ENCODE measurements at regions not wholly inside any gene's neighbourhood (a gene's known extent, or its start where the extent isn't known, plus 50 kb on each side); places are given as distances from the start of the nearest gene placed in this dataset.
A peak's percentile ranks its signal among the peaks of the same experiment; 100 is the strongest.
"Not testable (repeated sequence)": the region's sequence is repeated elsewhere in the genome, so short reads cannot be mapped to it uniquely, and the experiment has no call there.

DNA sequence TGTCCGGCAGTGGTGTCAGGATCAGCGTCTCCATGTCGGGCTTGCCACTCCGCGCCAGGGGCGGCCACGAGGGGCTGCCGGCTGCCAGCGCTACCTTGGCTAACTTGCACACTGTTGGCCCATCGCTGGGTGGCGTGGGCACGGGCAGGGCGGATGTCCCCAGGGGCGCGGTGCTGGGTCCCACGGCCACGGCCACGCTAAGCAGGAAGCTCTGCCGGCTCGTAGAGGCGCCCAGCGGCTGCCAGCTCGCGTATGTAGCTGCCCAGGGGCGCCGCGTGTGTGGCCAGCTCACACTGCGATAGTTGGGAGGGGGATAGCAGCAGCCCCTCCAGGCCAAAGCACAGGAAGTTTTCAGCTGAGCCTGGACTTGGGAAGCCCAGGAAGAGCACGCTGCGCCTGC is 249.4 kb downstream of the ANKRD30B start:
- ATAC-seq (ENCODE audit: low FRiP score in 2 of 2) = no peak
- no peaks in the 10 kb centered on the region for H3K27me3 ChIP-seq
- no peak overlapping the region for H3K4me3 ChIP-seq
- DNase-seq = peak in 1 of 2 donors; percentile 72
- H3K36me3 ChIP-seq = no peaks in the 10 kb centered on the region
- no peaks in the 10 kb centered on the region for H3K4me1 ChIP-seq
- no peak overlapping the region for H3K27ac ChIP-seq
- peaks cover 0 to 40% (median 0%) of the 10 kb centered on the region in 4 donors for H3K9me3 ChIP-seq
- TF ChIP-seq POLR2AphosphoS5 (IDR thresholded peaks at IDR 0.05) (no peak), EP300 (IDR thresholded peaks at IDR 0.05) (no peak), POLR2A (IDR thresholded peaks at IDR 0.05) (no peak)
- TF ChIP-seq, protein P1, sequence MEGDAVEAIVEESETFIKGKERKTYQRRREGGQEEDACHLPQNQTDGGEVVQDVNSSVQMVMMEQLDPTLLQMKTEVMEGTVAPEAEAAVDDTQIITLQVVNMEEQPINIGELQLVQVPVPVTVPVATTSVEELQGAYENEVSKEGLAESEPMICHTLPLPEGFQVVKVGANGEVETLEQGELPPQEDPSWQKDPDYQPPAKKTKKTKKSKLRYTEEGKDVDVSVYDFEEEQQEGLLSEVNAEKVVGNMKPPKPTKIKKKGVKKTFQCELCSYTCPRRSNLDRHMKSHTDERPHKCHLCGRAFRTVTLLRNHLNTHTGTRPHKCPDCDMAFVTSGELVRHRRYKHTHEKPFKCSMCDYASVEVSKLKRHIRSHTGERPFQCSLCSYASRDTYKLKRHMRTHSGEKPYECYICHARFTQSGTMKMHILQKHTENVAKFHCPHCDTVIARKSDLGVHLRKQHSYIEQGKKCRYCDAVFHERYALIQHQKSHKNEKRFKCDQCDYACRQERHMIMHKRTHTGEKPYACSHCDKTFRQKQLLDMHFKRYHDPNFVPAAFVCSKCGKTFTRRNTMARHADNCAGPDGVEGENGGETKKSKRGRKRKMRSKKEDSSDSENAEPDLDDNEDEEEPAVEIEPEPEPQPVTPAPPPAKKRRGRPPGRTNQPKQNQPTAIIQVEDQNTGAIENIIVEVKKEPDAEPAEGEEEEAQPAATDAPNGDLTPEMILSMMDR (IDR thresholded peaks at IDR 0.05) = no peak
- 92 to 93% methylated on average over 24 to 30 of the region's 30 CpGs for WGBS, 2 donors

DNA sequence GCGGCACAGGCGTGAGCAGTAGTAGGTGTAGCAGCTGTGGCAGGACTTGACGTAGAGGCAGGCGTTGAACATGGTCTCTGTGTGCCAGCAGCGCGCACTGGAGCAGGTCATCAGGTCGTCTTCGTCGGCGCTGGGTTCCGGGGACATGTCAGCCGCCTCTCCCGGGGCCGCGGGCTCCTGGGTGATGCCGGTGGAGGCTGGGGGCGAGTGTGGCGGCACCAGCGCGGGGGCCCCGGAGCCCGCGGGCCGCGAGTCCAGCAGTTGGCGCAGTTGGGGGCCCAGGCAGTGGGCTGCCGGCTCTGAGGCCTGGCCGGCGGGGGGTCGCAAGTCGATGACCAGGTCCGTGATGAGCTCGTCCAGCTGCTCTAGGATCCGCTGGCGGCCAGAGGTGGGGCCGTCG is 249.9 kb downstream of the ANKRD30B start:
- not testable (repeated sequence) for H3K4me3 ChIP-seq; H3K27ac ChIP-seq; H3K27me3 ChIP-seq; H3K36me3 ChIP-seq; H3K4me1 ChIP-seq; ATAC-seq (ENCODE audit: low FRiP score in 2 of 2)
- 95 to 96% methylated on average over 4 to 37 of the region's 37 CpGs for WGBS, 2 donors
- peak in 1 of 2 donors; percentile 77 for DNase-seq
- peaks cover 0 to 42% (median 0%) of the 10 kb centered on the region in 4 donors for H3K9me3 ChIP-seq

DNA sequence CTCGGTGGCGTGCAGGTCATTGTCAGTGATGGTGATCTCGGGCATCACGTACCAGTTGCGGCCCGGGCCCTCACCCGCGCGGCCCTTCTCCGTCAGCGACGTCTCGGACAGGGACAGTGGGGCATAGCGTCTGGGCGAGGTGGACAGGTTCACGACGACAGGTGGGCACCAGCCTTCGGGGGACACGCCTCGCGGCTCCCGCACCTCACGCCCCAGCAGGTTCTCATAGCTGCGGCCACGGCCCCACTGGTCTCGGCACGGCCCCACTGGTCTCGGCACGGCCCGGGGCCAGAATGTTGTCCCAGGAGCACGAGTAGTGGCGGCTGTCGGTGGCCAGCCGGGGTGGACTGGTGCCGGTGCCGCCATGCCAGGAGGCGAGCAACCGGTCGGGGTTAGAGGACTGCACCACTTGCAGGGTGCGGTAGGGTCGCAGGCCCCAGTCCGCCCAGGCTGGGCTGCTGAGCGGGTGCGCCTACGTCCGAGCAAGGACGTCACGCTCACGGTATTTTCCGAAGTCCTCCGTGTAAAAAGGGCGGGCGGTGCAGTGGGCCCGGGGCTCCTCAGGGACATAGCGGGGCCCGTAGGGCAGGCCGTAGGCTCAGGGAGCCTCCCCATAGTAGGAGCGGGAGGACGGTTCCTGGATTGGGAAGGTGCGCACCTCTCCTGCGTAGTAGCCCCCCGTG is 250.5 kb downstream of the ANKRD30B start:
- H3K4me3 ChIP-seq; H3K27me3 ChIP-seq; H3K27ac ChIP-seq; ATAC-seq (ENCODE audit: low FRiP score in 2 of 2); H3K36me3 ChIP-seq; H3K4me1 ChIP-seq: not testable (repeated sequence)
- peak in 1 of 2 donors; percentile 78 for DNase-seq
- peaks cover 0 to 44% (median 0%) of the 10 kb centered on the region in 4 donors for H3K9me3 ChIP-seq
- 98 to 100% methylated on average over 2 to 53 of the region's 62 CpGs for WGBS, 2 donors

DNA sequence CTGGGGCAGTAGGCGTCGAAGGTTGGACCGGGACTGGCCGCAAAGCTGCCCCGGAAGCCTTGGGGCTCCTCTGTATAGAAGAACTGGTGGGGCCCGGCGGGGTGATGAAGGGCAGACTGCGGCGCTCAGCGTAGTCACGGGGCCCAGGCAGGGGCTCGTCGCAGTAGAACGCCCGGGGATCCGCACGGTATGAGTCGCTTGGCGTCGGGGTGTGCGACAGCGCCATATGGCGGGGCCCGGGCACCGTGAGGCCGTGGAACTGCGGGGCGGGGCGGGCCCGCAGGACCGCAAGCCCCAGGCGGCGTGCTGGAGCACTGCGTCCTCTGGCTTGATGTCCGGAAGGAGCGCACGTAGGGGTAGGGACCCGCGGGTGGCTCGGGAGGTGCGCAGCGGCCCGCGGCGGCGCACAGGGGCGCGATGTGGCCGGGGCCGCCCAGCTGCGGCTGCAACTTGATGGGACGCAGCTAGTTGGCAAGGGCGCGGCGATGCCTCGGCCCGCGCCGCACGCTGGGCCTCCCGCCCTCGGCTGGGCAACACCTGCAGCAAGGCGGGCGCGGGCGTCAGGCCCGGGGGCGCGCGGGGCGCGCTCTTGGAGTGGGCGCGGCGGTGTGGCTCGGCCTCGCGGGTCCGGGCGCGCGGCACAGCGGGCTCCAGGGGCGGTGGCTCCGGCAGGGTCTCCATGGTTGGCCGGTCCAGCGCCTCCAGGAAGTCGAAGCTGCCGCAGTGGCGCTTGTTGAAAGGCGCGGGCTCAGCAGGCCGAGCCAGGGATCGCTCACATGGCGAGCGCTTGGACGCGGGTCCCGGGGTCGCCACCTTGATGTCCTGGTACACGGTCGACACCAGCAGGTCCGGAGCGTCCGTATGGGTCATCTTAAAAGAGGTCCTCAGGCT is 251.4 kb downstream of the ANKRD30B start:
- Histone ChIP-seq H3K4me1 (no peaks in the 10 kb centered on the region), H3K9me3 (peaks cover 0 to 47% (median 0%) of the 10 kb centered on the region in 4 donors), H3K4me3 (no peak overlapping the region), H3K27ac (no peak overlapping the region), H3K36me3 (no peaks in the 10 kb centered on the region), H3K27me3 (no peaks in the 10 kb centered on the region)
- DNase-seq = peak in 1 of 2 donors; percentile 82
- no peak for ATAC-seq (ENCODE audit: low FRiP score in 2 of 2)
- 40 to 100% methylated on average over 1 to 60 of the region's 105 CpGs for WGBS, 2 donors
- TF ChIP-seq EP300 (IDR thresholded peaks at IDR 0.05) (no peak), POLR2AphosphoS5 (IDR thresholded peaks at IDR 0.05) (no peak), POLR2A (IDR thresholded peaks at IDR 0.05) (no peak)
- TF ChIP-seq, protein P1 (IDR thresholded peaks at IDR 0.05) = no peak

DNA sequence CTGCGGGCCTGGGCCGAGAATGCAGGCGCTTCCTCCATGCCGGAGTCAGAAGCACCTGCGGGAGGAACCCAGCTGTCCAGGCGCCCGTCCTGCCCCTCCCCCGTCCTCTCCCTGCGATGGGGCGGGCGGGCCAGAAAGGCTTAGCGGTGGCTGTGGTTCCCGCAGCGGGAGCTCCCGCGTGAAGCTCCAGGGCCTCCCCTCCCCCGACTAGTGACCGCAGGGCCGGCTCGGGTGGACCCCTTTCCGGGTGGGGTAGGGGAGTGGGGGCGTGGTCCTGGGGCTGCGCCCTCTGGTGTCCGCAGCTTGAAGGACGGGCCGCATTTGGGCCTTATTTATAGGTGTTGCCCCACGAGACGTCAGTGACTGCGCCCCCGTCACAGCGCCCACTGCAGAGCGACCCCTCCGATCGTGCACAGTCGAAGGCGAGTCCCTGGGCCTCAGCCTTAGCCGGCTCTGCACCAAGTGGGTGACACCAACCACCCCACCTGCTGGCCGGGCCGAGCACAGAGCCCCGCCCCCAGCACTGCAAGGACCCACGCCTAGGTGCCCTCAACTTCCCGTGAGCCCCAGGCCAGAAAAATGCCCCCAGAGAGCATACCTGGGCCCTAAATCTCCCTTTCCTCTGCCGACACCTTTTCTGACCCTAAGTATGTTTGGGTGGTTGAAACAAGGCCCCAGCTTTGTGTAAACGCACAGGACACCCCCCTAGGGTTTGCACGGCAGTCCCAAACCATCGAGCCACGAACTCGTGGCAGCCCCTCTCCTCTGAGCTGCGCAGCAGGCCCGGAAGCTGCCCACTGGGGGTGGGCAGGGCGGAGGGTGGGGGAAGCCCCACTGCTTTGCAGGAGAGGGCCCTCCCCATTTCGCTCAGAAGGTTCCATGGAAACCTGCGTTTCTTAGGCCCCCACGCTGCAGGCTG is 252.4 kb downstream of the ANKRD30B start:
- not testable (repeated sequence) for H3K4me3 ChIP-seq; H3K4me1 ChIP-seq; ATAC-seq (ENCODE audit: low FRiP score in 2 of 2); H3K27ac ChIP-seq; H3K36me3 ChIP-seq; H3K27me3 ChIP-seq
- peak in 1 of 2 donors; percentile 73 for DNase-seq
- 36 to 76% methylated on average over 6 to 34 of the region's 54 CpGs for WGBS, 2 donors
- H3K9me3 ChIP-seq = peaks cover 0 to 47% (median 0%) of the 10 kb centered on the region in 4 donors

DNA sequence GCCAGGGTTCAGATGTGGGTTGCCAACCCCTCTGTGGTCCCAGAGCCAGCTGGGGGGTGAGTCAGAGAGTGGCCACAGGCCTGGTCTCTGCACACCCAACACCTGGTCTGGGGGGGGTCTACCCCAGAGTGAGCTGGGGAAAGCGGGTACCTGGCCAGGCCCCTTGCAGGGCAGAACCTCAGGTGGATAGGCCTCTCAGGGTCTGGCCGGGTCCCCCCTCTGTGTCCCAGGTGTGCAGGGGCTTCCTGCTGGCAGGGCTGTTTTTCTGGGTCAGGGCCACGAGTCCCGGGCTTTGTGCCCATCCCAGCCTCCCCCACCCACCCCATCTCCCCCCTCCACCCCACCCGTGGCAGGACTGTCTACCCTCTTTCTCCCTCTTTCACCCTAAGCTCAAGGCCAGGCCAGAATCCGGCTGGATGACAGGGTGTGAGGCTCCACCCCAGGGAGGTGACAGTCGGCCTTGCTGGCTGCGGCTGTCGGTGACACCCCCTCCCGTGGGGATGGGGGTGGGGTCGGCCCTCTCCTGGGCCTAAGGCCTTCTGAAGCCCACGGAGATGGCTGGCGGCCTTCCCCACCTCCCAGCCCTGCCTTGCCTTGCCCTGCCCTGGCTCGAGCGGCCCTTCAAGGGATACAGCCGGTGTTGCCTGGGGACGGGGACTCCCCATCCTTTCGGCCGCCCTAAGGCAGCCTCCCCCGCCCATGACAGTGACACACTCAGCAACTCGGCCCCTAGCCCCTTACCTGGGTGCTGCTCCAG is 253.2 kb downstream of the ANKRD30B start:
- ATAC-seq (ENCODE audit: low FRiP score in 2 of 2); H3K36me3 ChIP-seq; H3K4me3 ChIP-seq; H3K27ac ChIP-seq; H3K27me3 ChIP-seq; H3K4me1 ChIP-seq: not testable (repeated sequence)
- peaks cover 0 to 47% (median 0%) of the 10 kb centered on the region in 4 donors for H3K9me3 ChIP-seq
- DNase-seq = peak in 1 of 2 donors; percentile 52
- WGBS, 2 donors = 89 to 98% methylated on average over 6 to 16 of the region's 21 CpGs

DNA sequence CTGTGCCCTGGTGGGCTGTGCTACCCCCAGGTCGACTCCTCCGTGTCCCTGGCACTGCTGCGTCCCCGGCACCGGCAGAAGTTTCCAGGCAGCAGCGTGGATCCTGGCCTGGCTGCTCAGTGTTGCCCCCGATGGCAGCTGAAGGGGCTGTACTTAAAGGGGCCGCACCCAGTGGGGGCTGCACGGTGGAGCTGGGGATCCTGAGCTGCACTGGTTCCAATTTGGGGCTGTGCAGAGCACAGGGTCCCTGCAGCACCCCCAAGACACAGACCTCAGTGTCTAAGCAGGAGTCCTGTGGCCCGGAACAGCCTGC is 253.8 kb downstream of the ANKRD30B start:
- H3K4me1 ChIP-seq; H3K27me3 ChIP-seq; ATAC-seq (ENCODE audit: low FRiP score in 2 of 2); H3K36me3 ChIP-seq; H3K27ac ChIP-seq; H3K4me3 ChIP-seq: not testable (repeated sequence)
- H3K9me3 ChIP-seq = peaks cover 0 to 47% (median 0%) of the 10 kb centered on the region in 4 donors
- DNase-seq = peak in 1 of 2 donors; percentile 73
- 78 to 83% methylated on average over 9 of the region's 10 CpGs for WGBS, 2 donors

DNA sequence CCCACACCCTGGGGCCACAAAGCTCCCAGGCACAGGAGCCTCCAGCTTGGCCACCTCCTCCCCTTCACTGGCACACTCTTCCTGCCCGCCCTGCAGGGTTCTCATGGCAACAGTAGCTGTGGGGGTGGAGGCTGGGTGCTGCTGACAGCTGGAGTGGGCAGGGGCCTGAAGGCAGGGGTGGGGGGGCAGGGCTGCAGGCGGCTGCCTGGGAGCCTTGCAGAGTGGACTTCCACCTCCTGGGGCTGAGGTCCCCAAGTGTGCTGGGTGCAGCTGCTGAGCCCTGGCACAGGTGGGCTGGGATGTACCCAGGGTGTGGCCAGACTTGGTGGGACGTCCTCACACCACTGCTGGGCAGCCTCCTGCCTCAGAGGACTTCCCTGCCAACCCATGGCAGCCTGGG is 254.8 kb downstream of the ANKRD30B start:
- H3K27me3 ChIP-seq; H3K4me3 ChIP-seq; H3K36me3 ChIP-seq; H3K27ac ChIP-seq; DNase-seq; ATAC-seq (ENCODE audit: low FRiP score in 2 of 2); H3K4me1 ChIP-seq: not testable (repeated sequence)
- peaks cover 0 to 41% (median 0%) of the 10 kb centered on the region in 4 donors for H3K9me3 ChIP-seq
- 100% methylated on average over 1 of the region's 3 CpGs; no CpG with 5 or more reads in 1 of the 2 donors for WGBS, 2 donors

DNA sequence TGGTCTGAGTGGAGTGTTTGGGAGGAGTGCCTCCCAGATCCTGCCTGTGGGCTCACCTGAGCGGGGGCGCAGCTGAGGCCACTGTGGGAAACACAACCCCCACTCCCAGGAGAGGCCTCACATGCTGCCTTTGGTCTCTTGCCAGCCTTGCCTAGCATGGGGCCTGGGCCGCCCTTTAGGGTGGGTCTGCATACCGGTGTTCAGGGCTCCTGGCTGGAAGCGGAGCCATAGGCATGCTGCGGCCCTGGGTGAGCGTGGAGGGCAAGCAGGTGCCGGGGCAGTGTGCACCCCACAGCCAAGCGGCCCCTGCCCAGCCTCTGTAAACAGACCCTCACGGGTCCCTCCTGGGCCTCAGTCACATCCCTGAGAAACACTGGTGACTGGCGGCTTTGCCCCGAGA is 255.3 kb downstream of the ANKRD30B start:
- ATAC-seq (ENCODE audit: low FRiP score in 2 of 2); H3K36me3 ChIP-seq; H3K27ac ChIP-seq; H3K27me3 ChIP-seq; H3K4me1 ChIP-seq; H3K4me3 ChIP-seq: not testable (repeated sequence)
- H3K9me3 ChIP-seq = peaks cover 0 to 36% (median 0%) of the 10 kb centered on the region in 4 donors
- WGBS, 2 donors = 100% methylated on average over 3 of the region's 12 CpGs; no CpG with 5 or more reads in 1 of the 2 donors
- DNase-seq = peak in 1 of 2 donors; percentile 60
